OCI-LY1 (cell line): ENCODE measurements at regions not wholly inside any gene's neighbourhood (a gene's known extent, or its start where the extent isn't known, plus 50 kb on each side); places are given as distances from the start of the nearest gene placed in this dataset.

Experiments
- H2AFZ ChIP-seq: fragments of 200-600 bp; sonication (generic), shearing (Covaris generic); 2 replicates; pipeline ENCODE4 v1.6.0; 2014; ENCODE audit warnings: antibody characterized with exemption, mild to moderate bottlenecking, low read length
- H3F3A ChIP-seq: fragments of 200-600 bp; sonication (generic), shearing (Covaris generic); 2 replicates; pipeline ENCODE4 v1.6.0; 2014; ENCODE audit warnings: mild to moderate bottlenecking, antibody characterized with exemption, low read length, moderate library complexity; ENCODE audit not compliant: insufficient read depth
- H3K27ac ChIP-seq: fragments of 200-600 bp; sonication (generic); 2 replicates; pipeline ENCODE4 v1.5.1; 2014; ENCODE audit warnings: low read length, mixed run types, mild to moderate bottlenecking, low read depth; ENCODE audit not compliant: poor library complexity, severe bottlenecking
- H3K27me3 ChIP-seq: fragments of 200-600 bp; sonication (generic); 2 replicates; pipeline ENCODE4 v1.6.0; 2014; ENCODE audit warnings: antibody characterized with exemption, mild to moderate bottlenecking, low read length, moderate library complexity; ENCODE audit not compliant: insufficient read depth
- H3K36me3 ChIP-seq: fragments of 200-600 bp; sonication (generic); 2 replicates; pipeline ENCODE4 v1.6.1; 2014; ENCODE audit warnings: mild to moderate bottlenecking, antibody characterized with exemption, low read length, moderate library complexity, mixed read lengths; ENCODE audit not compliant: insufficient read depth
- H3K4me1 ChIP-seq: fragments of 200-600 bp; sonication (generic); 2 replicates; pipeline ENCODE4 v1.5.1; 2014; ENCODE audit warnings: mild to moderate bottlenecking, low read length, moderate library complexity; ENCODE audit not compliant: insufficient read depth, severe bottlenecking
- H3K4me2 ChIP-seq: fragments of 200-600 bp; sonication (generic), shearing (Covaris generic); 2 replicates; pipeline ENCODE4 v1.6.1; 2014; ENCODE audit warnings: low read length
- H3K4me3 ChIP-seq: fragments of 200-600 bp; sonication (generic); 2 replicates; pipeline ENCODE4 v1.5.1; 2014; ENCODE audit warnings: low read length, low read depth, mild to moderate bottlenecking, mixed read lengths; ENCODE audit not compliant: poor library complexity, severe bottlenecking
- H3K79me2 ChIP-seq: fragments of 200-600 bp; shearing (Covaris generic); 2 replicates; pipeline ENCODE4 v1.6.1; 2016; ENCODE audit warnings: mixed run types, low read length, mixed read lengths; ENCODE audit not compliant: insufficient read depth
- H3K9ac ChIP-seq: fragments of 200-600 bp; sonication (generic), shearing (Covaris generic); 2 replicates; pipeline ENCODE4 v1.6.1; 2014; ENCODE audit warnings: mild to moderate bottlenecking, low read length, mixed read lengths
- H3K9me2 ChIP-seq: fragments of 200-600 bp; sonication (generic), shearing (Covaris generic); 2 replicates; pipeline ENCODE4 v1.6.1; 2014; ENCODE audit warnings: low read depth, mild to moderate bottlenecking, low read length, mixed read lengths
- H3K9me3 ChIP-seq: fragments of 200-600 bp; shearing (Covaris generic); 2 replicates; pipeline ENCODE4 v1.6.1; 2014; ENCODE audit warnings: low read length, mixed read lengths
- H4K20me1 ChIP-seq: fragments of 200-600 bp; sonication (generic), shearing (Covaris generic); 2 replicates; pipeline ENCODE4 v1.6.0; 2016; ENCODE audit warnings: mild to moderate bottlenecking, low read length; ENCODE audit not compliant: insufficient read depth
- CTCF ChIP-seq: fragments of 200-600 bp; sonication (generic), shearing (Covaris generic); IDR thresholded peaks from 2 replicates; pipeline ENCODE4 v1.5.1; 2017; ENCODE audit warnings: mild to moderate bottlenecking, antibody characterized with exemption, low read length, moderate library complexity, mixed read lengths
- EZH2 ChIP-seq: fragments of 200-600 bp; sonication (generic), shearing (Covaris generic); IDR thresholded peaks from 2 replicates; pipeline ENCODE4 v1.8.0; 2017; ENCODE audit warnings: borderline replicate concordance, mixed run types, mild to moderate bottlenecking, antibody characterized with exemption, low read length, moderate library complexity, mixed read lengths

GRCh38 chr22:49345896-49346295 is 481.8 kb downstream of the BRD1 start:
- Histone ChIP-seq H3K27ac (no peak overlapping the region), H3K36me3 (no peaks in the 10 kb centered on the region), H3K9ac (no peak overlapping the region), H3K4me1 (no peaks in the 10 kb centered on the region), H3K27me3 (peaks cover 9% of the 10 kb centered on the region; the same call in 1 of the 2 replicates), H3K4me3 (no peak overlapping the region), H3K4me2 (no peak overlapping the region), H2AFZ (no peak overlapping the region), H3K9me3 (no peaks in the 10 kb centered on the region), H4K20me1 (no peaks in the 10 kb centered on the region), H3F3A (no peaks in the 10 kb centered on the region), H3K9me2 (no peaks in the 10 kb centered on the region), H3K79me2 (no peaks in the 10 kb centered on the region)
- TF ChIP-seq CTCF (no peak), EZH2 (no peak)

GRCh38 chr22:49344656-49345055 is 483.0 kb downstream of the BRD1 start:
- no peak for TF ChIP-seq CTCF
- no peak for TF ChIP-seq EZH2
- H3K9me2 ChIP-seq = no peaks in the 10 kb centered on the region
- H3K4me2 ChIP-seq = no peak overlapping the region
- H3K79me2 ChIP-seq = no peaks in the 10 kb centered on the region
- H3K4me3 ChIP-seq = no peak overlapping the region
- H3K27ac ChIP-seq = no peak overlapping the region
- H3K9me3 ChIP-seq = no peaks in the 10 kb centered on the region
- no peaks in the 10 kb centered on the region for H3K4me1 ChIP-seq
- no peak overlapping the region for H2AFZ ChIP-seq
- no peak overlapping the region for H3K9ac ChIP-seq
- no peaks in the 10 kb centered on the region for H3K36me3 ChIP-seq
- H3F3A ChIP-seq = no peaks in the 10 kb centered on the region
- H4K20me1 ChIP-seq = no peaks in the 10 kb centered on the region
- 0 out of 2 replicates have a peak, but pooled peaks cover 9% of the 10 kb centered on the region for H3K27me3 ChIP-seq

GRCh38 chr22:49344161-49344560 is 483.5 kb downstream of the BRD1 start:
- H3K79me2 ChIP-seq = no peaks in the 10 kb centered on the region
- H3K9ac ChIP-seq = no peak overlapping the region
- H3K9me3 ChIP-seq = no peaks in the 10 kb centered on the region
- H3K27me3 ChIP-seq = 0 out of 2 replicates have a peak, but pooled peaks cover 9% of the 10 kb centered on the region
- no peak overlapping the region for H2AFZ ChIP-seq
- no peaks in the 10 kb centered on the region for H4K20me1 ChIP-seq
- no peaks in the 10 kb centered on the region for H3K4me1 ChIP-seq
- no peak overlapping the region for H3K27ac ChIP-seq
- H3K4me2 ChIP-seq = no peak overlapping the region
- no peaks in the 10 kb centered on the region for H3K9me2 ChIP-seq
- no peaks in the 10 kb centered on the region for H3K36me3 ChIP-seq
- no peak overlapping the region for H3K4me3 ChIP-seq
- TF ChIP-seq CTCF (no peak), EZH2 (no peak)
- H3F3A ChIP-seq = no peaks in the 10 kb centered on the region
